CD4-positive, alpha-beta T cell treated with Interleukin-10 for 1 hour (primary cell): ENCODE measurements at regions not wholly inside any gene's neighbourhood (a gene's known extent, or its start where the extent isn't known, plus 50 kb on each side); places are given as distances from the start of the nearest gene placed in this dataset.
"Not testable (repeated sequence)": the region's sequence is repeated elsewhere in the genome, so short reads cannot be mapped to it uniquely, and the experiment has no call there.

Experiments
- DNase-seq: peaks from one replicate; pipeline ENCODE4 v3.0.0-alpha.2; 2020

DNA sequence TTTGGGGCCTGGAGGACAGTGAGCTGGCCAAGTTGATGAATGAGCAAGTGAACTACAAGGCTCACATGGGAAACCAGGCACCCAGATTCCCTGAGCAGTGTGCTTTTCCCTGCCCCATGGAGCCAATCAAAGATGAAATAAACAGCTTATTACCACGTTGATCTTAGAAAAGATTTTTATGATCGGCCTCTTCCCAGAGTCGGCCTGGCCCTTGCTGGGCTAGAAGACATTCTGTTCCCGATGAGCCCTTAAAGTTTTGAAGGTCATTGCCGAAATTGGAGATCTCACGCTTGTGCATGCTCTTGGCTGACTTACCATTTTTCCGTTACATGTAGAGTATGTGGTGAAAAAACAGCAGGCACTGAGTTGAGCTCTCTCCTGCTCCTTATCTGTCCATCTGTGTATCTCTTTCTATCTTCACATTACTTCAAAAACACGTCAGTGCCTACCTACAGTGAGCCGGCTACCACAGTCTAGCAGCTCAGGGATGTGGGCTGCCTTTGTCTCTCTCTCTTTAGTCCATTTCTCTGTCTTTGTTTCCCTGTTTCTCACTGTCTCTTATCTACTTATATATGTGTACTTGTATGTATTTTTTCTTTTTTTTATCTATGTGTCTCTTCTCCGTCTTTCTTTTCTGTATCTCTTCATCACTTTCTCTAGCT is 248.8 kb upstream of the USP24 start:
- no peak for DNase-seq

GRCh38 chr1:55457874-55458273 is 242.7 kb upstream of the USP24 start:
- DNase-seq: no peak

DNA sequence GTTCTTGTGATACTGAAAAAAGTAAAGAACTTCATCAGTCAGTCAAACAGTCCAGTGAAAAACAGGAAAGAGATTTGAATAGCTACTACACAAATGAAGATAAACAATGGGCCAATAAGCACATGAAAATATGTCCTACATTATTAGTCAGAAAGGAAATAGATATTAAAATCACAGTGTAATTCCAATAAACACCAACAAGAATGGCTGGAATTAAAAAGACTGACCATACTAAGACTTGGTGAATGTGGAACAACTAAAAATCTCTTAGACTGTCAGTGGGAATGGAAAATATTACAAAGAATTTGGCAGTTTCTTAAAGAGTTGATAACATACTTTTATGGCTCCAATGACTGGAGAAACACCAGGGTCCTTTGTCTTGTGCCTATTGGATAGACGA is 241.8 kb upstream of the USP24 start:
- DNase-seq: no peak

DNA sequence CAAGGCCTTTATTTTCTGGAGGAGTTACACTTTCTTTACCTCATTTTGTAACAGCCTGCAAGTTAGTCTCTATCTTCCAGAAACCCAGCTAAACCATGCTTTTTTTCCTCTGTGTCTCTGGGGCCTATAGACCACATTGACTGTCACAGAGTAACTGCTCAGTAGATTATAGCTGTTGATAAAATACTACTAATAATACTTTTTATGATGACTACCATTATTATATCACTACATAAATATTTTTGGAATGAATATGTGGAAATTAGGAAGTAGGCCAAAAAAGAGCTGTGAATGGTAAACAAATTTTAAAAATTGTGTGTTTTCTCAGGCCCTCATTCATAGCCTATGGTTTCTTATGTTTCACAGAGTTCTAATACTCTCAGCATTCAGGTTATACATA is 233.1 kb upstream of the USP24 start:
- DNase-seq: no peak

GRCh38 chr1:55447488-55447887 is 232.3 kb upstream of the USP24 start:
- no peak for DNase-seq

- no peak for DNase-seq
Observed at GRCh38 chr1:55446351-55446750, 231.2 kb upstream of the USP24 start.

DNA sequence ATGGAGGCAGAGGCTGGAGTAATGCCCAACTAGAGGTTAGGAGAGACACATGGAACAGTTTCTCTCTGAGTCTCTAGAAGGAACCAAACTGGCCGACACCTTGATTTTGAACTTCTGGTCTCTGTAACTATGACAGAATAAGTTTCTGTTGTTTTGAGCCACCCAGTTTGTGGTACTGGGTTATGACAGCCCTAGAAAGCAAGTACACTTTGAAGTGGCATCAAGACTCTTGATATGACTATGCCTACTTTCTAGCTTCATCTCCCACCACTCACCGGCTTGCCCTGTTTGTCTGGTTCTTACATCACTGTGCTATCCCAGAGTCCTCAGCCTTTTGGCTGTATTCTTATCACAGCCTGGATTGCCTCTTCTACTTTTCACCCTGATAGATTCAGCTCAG is 230.3 kb upstream of the USP24 start:
- no peak for DNase-seq

DNA sequence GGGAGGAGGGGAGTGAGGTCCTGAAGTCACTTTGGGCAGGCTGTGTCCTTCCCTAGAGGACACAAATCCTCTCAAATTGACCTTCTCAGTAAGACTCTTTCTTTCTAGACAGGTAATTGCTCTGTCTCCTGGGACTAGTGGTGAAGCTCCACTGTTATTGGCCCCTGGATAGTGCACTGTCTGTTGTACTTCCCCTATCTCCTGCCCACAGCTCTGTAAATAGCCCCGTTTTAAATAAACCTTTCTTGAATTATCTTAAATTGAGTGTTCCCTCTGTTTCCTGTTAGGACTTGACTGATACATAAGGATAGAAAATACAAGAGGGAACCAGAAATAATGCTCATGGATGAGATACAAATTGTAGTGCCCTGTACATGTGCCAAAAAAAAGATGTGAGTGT is 229.5 kb upstream of the USP24 start:
- DNase-seq: no peak

DNA sequence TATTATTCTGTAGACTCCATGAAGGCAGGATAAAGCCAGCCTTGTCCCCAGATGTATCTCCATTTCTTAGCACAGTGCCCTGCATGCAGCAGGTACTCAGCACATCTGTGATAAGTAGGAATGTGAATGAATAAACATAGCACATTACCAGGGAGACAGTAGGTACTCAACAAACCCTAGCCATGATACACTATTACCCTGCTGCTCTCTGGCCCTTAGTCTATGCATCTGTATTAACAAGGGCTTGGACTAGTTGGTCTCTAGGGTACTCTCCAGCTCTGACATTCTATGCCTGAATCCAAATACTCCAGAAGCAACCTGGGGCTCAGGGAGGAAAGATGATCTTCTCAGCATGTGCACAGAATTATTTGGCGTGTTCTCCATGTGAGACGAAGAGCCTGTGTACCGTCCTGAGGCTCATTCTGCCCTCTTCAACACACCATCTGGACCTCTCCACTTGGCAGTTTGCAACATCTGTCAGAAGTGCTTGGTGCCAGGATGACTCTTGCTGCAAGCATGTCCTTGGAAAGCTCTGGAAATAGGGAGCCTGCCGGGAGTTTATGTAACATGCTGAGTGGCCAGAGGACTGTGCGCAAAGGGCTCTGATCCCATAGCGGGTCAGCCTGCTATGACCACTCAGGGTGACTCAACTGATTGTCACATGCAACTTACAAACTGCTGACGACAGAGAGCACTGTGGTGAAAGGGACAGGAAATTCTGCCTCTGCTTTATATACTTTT is 228.2 kb upstream of the USP24 start:
- DNase-seq: no peak

GRCh38 chr1:55441489-55441888 is 226.3 kb upstream of the USP24 start:
- DNase-seq: no peak

GRCh38 chr1:55437692-55438091 is 222.5 kb upstream of the USP24 start:
- no peak for DNase-seq

DNA sequence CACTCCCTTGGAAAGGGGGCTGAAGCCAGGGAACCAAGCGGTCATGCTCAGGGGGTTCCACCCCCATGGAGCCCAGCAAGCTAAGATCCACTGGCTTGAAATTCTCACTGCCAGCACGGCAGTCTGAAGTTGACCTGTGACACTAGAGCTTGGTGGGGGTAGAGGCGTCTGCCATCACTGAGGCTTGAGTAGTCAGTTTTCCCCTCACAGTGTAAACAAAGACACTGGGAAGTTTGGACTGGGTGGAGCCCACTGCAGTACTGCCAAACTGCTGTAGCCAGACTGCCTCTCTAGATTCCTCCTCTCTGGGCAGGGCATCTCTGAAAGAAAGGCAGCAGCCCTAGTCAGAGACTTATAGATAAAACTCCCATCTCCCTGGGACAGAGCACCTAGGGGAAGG is 215.6 kb upstream of the USP24 start:
- not testable (repeated sequence) for DNase-seq

GRCh38 chr1:55430206-55430605 is 215.0 kb upstream of the USP24 start:
- DNase-seq: not testable (repeated sequence)

DNA sequence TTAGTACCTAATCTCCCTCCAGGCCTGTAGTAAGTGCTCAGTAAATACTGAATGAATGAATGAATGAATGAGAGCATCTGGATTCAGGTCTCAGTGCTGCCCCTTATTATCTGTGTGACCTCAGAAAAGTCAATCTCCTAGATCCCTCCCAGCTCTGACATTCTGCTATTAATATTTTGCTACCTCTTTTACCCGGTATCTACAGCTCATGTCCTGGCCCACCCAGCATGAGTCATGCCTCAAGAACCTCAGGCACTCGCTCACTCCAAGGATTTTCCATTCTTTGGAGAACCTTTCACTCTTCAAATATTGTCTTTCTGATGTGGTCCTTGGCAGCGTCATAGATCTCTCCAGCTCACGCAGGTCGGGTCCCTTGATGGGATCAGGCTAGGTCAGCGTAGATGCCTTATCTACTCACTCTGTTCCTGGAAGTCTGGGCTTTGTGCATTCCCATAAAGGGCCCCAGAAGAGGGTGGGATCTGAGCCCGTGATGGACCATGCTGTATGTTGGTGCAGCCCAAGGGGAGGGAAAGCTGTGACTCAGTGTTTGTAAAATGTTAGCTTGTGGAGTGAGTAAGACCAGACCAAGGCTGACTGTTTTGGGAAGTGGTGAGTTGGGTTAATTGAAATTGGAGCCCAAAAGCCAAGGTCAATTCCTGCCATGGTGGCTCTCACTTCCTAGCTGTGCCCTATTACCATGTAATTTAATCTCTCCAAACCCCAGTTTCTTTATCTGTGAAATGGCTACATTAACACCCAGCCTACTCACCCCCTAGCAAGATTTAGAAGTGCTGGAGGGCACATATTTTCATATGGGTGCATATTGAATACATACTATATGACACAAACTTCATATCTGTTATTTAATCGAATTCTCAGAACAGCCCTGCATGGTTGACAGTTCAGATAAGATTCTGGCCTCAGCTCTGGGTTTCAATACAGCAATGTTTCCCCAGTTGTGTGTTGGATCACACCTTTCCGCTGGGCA is 214.1 kb upstream of the USP24 start:
- DNase-seq: no peak

DNA sequence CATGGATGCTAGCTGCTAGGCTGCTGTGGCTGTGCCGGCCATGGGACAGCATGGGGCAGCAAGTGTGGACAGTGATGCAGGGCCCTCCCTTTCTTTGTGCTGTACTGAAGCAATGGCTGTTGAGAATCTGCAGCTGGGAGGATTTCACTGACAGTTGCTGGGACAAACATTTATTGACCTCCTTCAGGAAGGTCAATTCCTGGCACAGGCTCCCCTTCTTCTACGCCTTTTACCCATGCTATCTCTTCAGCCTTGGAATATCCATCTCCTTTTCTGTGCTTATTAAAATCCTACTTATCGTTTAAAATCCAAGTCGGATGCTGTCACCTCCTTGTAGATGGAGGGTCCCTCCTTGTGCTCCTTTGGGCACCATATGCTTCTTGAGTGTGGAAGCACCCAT is 213.1 kb upstream of the USP24 start:
- DNase-seq: no peak

DNA sequence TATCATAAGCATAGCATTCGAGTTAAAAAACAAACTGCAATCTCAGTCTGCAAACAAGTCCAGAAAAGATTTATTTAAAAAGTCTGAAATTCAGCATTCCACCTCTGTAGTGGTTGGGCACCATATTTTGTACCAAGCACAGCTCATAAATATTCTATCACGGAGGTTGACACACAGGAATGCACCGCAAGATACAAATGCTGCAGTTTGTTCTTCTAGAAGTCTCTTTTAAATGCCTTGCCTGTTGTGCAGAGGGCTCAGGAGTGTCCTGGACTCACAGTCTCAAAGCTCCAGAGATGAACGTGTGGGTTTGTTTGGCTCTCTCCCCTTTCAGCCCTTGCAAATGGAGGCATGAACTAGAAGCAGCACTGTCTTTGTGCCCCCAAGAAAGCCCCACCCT is 212.4 kb upstream of the USP24 start:
- DNase-seq: no peak

- no peak for DNase-seq
Observed at GRCh38 chr1:55426619-55427018, 211.5 kb upstream of the USP24 start.

- DNase-seq: no peak
Observed at GRCh38 chr1:55426156-55426555, 211.0 kb upstream of the USP24 start.

- no peak for DNase-seq
Observed at GRCh38 chr1:55425310-55425930, 210.3 kb upstream of the USP24 start.

GRCh38 chr1:55423376-55423775 is 208.2 kb upstream of the USP24 start:
- no peak for DNase-seq

DNA sequence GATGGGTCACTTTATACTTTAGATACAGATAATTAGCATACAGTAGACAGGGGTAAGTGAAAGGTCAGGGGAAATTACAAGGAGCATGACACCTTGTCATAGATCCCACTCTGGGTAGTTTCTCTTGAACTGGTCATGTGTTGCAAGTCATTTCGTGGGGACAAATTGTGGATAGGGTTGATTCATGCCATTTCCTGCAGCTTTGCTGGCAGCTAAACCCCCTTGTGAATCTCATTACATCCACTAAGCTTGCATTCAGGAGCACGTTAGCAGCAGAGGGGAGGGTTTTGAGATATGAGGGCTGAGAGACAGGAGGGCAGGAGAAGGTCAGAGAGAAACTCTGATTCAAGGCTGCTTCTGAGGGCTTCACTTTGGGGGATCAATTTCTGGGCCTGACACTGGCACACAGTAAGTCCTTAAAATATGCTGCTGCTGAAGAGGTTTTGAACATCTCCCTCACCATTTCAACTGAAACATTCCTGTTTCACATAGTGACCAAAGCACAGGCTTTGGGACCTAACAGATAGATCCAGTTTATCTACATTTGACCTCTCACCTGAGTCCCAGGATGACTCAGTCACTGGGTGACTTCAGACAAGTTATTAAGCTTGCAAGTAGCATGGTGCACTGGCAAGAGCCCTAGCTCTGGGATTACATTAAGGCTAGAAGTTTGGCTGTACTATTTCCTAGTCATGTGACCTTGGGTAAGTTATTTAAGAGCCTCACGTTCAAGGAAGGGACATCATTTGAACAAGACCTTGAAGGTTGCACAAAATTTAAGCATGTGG is 206.0 kb upstream of the USP24 start:
- DNase-seq: no peak

GRCh38 chr1:55420026-55420425 is 204.9 kb upstream of the USP24 start:
- DNase-seq: no peak
